Transverse colon (tissue), 4 donors: ENCODE measurements at regions not wholly inside any gene's neighbourhood (a gene's known extent, or its start where the extent isn't known, plus 50 kb on each side); places are given as distances from the start of the nearest gene placed in this dataset.

Source experiments
- DNase-seq: peaks from one replicate; pipeline ENCODE4 v3.0.0-alpha.2; 2019
- H3K27ac ChIP-seq, 4 donors: fragments of 200-600 bp; sonication (generic); 2 replicates each; pipeline ENCODE4 v1.5.1; 2016 to 2018; ENCODE audit warnings: inconsistent platforms in 4 of 4
- H3K27me3 ChIP-seq: fragments of 200-600 bp; sonication (generic); 2 replicates; pipeline ENCODE4 v1.5.1; 2017; ENCODE audit warnings: inconsistent platforms
- H3K36me3 ChIP-seq, 4 donors: fragments of 200-600 bp; sonication (generic); 2 replicates each; pipeline ENCODE4 v1.5.1; 2017 to 2019; ENCODE audit warnings: inconsistent platforms in 4 of 4
- H3K4me1 ChIP-seq, 4 donors: fragments of 200-600 bp; sonication (generic); 2 replicates each; pipeline ENCODE4 v1.5.1; 2017 to 2020; ENCODE audit warnings: inconsistent platforms in 4 of 4
- H3K4me3 ChIP-seq, 4 donors: fragments of 200-600 bp; sonication (generic); 1 replicate in 1 of 4; 2 replicates in 3 of 4; pipeline versions ENCODE4 v1.5.1 to v1.6.1; 2017 to 2019; ENCODE audit warnings: inconsistent platforms in 4 of 4
- H3K9me3 ChIP-seq, 2 donors: fragments of 200-600 bp; sonication (generic); 2 replicates each; pipeline ENCODE4 v1.5.1; 2017 to 2019; ENCODE audit warnings: inconsistent platforms in 2 of 2
- EP300 ChIP-seq: sonication (generic); formaldehyde crosslinking; IDR thresholded peaks from one replicate; pipeline ENCODE4 v1.6.1; 2017; ENCODE audit warnings: antibody characterized with exemption, low read depth
- POLR2A ChIP-seq: fragments of 450-650 bp; IDR thresholded peaks from one replicate; pipeline ENCODE4 v1.6.1; 2016; ENCODE audit warnings: antibody characterized with exemption, mild to moderate bottlenecking, moderate library complexity
- POLR2AphosphoS5 ChIP-seq, 3 donors: sonication (generic); formaldehyde crosslinking; IDR thresholded peaks; one replicate each; pipeline ENCODE4 v1.6.1; 2016; ENCODE audit warnings: antibody characterized with exemption in 3 of 3
- WGBS, 2 donors: methylation state at CpG; one replicate each; pipeline ENCODE4 v1.1.5; 2018; ENCODE audit warnings: low coverage in 1 of 2; 5-methylcytosine and 5-hydroxymethylcytosine counted together
- in situ Hi-C, 4 donors: fragments of 200-750 bp; cut with MboI; loops; one replicate each; pipeline versions ENCODE4 v1.15.0 to v1.15.1; 2017; ENCODE audit warnings: low sequenced_read_pairs in 3 of 4, low pct_ligation_motif_present in 1 of 4, low pct_unique_long_range_greater_than_20kb in 1 of 4
- intact Hi-C: fragments of 100-400 bp; cut with DNase I; formaldehyde crosslinking; loops from one replicate; pipeline ENCODE4 v1.15.1; 2023; ENCODE audit warnings: low total_unique reads
- TF ChIP-seq, protein P1 (sequence below), 5 experiments: fragments of 200-600 bp in 3 of 5; fragments of 450-650 bp in 2 of 5; sonication (generic) in 3 of 5; IDR thresholded peaks; 1 replicate in 2 of 5; 2 replicates in 3 of 5; pipeline ENCODE4 v1.5.1; 2016 to 2017; ENCODE audit warnings: antibody characterized with exemption in 5 of 5, inconsistent platforms in 3 of 5, mild to moderate bottlenecking in 2 of 5, moderate library complexity in 1 of 5

DNA sequence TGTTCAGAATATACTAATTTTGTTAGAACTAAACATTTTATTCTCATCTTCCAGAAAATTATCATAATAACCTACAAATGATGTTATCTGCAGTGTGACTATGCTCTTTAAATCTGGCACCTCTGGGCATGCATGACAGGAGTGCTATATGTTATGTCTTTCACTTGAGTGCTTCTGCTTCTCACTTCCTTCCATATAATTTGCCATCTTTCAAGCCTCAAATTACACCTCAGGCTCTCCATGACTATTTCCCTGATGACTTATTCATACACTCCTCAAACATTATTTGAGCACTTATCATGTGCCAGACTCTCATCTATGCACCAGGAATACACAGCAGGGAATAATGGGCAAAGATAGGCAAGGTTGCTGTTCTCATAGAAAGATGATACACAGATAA lies 219.3 kb upstream of the POU2AF2 start:
- TF ChIP-seq POLR2AphosphoS5 (IDR thresholded peaks at IDR 0.05) (no peak), EP300 (no peak), POLR2A (no peak)
- TF ChIP-seq, protein P1, sequence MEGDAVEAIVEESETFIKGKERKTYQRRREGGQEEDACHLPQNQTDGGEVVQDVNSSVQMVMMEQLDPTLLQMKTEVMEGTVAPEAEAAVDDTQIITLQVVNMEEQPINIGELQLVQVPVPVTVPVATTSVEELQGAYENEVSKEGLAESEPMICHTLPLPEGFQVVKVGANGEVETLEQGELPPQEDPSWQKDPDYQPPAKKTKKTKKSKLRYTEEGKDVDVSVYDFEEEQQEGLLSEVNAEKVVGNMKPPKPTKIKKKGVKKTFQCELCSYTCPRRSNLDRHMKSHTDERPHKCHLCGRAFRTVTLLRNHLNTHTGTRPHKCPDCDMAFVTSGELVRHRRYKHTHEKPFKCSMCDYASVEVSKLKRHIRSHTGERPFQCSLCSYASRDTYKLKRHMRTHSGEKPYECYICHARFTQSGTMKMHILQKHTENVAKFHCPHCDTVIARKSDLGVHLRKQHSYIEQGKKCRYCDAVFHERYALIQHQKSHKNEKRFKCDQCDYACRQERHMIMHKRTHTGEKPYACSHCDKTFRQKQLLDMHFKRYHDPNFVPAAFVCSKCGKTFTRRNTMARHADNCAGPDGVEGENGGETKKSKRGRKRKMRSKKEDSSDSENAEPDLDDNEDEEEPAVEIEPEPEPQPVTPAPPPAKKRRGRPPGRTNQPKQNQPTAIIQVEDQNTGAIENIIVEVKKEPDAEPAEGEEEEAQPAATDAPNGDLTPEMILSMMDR (IDR thresholded peaks at IDR 0.05), result no peak
- H3K27me3 ChIP-seq, result no peaks in the 10 kb centered on the region
- H3K27ac ChIP-seq, result no peak overlapping the region
- in situ Hi-C loops, result no loop called here
- H3K9me3 ChIP-seq, result peaks cover 0 to 8% of the 10 kb centered on the region in 2 donors
- H3K4me3 ChIP-seq, result no peak overlapping the region
- DNase-seq, result no peak
- no peaks in the 10 kb centered on the region for H3K36me3 ChIP-seq
- intact Hi-C loops, result no loop called here
- H3K4me1 ChIP-seq, result no peaks in the 10 kb centered on the region

DNA sequence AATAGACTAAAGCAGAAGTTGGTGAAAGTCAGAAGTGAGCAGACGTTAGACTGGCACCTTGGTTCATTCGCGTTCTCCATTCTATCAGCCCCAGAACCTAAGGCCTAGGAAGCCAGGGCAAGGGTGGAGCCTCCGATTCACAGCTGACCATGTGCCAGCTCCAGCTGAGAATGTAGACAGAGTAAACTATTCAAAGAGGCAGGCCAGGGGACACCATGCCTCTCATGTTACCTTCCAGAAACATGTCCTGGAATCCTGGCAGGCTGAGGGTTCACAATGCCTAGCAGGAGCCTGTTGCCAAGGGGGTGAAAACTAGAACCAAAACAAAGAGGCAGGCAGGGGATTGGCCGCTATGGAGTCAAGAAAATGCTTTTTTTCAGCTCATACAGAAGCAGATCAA lies 224.4 kb upstream of the POU2AF2 start:
- H3K9me3 ChIP-seq, result no peaks in the 10 kb centered on the region
- DNase-seq, result no peak
- WGBS, 2 donors, result 84% methylated on average over 5 of the region's 5 CpGs; no CpG with 5 or more reads in 1 of the 2 donors
- TF ChIP-seq EP300 (no peak), POLR2A (no peak), POLR2AphosphoS5 (IDR thresholded peaks at IDR 0.05) (no peak)
- TF ChIP-seq, protein P1 (IDR thresholded peaks at IDR 0.05), result no peak
- no peak overlapping the region for H3K4me3 ChIP-seq
- H3K27ac ChIP-seq, result no peak overlapping the region
- no peaks in the 10 kb centered on the region for H3K36me3 ChIP-seq
- in situ Hi-C loops, result no loop called here
- H3K27me3 ChIP-seq, result no peaks in the 10 kb centered on the region
- intact Hi-C loops, result no loop called here
- no peaks in the 10 kb centered on the region for H3K4me1 ChIP-seq

DNA sequence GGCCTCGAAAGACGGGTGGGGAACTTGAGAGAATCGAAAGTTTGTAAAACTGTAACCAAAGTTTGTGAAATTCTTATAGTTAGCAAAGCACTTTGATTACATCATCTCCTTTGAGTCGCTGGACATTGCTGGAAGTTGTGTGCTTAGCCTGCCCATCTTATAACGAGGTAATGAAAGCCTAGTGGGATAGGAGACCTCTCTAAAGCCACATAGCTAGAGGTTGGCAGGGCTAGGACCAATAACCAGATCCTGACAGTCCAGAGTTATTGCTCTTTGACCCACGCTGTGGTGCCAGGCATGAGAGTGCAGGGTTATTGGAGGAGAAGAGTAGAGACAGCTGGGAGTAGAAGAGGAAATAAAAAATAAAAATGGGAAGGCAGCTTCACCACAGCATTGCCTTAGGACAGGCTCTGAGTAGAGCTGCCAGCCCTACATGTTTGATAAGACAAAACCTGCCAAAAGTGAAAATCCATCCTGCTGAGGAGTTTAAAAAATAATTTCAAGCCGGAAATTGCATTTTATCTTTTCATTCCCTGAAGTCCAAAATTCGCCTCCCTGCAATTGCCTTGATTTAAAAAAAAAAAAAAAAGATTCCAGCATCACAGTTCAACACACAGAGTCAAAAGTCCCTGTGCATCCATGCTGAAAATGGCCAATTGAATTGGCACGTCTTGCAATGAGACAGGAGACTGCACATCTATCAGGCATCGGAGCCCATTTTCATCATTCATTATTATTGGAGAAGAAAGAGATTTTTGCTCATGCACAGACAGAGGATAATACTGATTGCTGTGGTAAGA lies 225.5 kb upstream of the POU2AF2 start:
- TF ChIP-seq POLR2AphosphoS5 (IDR thresholded peaks at IDR 0.05), result no peak
- no peak for TF ChIP-seq EP300
- TF ChIP-seq POLR2A, result no peak
- TF ChIP-seq, protein P1 (IDR thresholded peaks at IDR 0.05), result no peak
- no peaks in the 10 kb centered on the region for H3K36me3 ChIP-seq
- no peaks in the 10 kb centered on the region for H3K9me3 ChIP-seq
- H3K27me3 ChIP-seq, result no peaks in the 10 kb centered on the region
- no peak for DNase-seq
- H3K27ac ChIP-seq, result peak overlapping the region in 3 of 4 donors; percentile 4 to 41 (median 17)
- no peaks in the 10 kb centered on the region for H3K4me1 ChIP-seq
- intact Hi-C loops, result no loop called here
- 62 to 63% methylated on average over 10 of the region's 10 CpGs for WGBS, 2 donors
- in situ Hi-C loops, result no loop called here
- H3K4me3 ChIP-seq, result no peak overlapping the region

DNA sequence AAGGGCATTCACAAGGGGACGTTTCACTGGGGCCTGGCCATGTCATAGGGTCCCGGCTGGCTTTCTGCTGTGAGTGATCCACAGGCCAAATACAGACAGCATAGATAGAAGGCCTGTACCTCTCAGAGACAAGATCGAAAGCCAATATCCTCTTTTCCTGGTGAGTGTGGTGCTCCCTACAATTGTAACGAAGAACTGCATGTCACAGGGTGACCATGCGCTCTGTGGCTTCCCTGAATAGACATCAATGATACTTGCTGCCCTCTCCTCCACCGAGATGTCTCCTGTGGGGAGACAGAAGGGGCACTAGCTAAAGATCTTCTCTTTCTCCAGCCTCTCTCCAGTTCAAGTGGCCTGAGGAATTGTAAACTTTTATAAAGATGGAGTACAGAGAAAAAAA lies 226.1 kb upstream of the POU2AF2 start:
- H3K27ac ChIP-seq, result peak overlapping the region in 2 of 4 donors; percentile 17 to 41
- no peaks in the 10 kb centered on the region for H3K4me1 ChIP-seq
- 0 to 39% methylated on average over 1 to 6 of the region's 6 CpGs for WGBS, 2 donors
- H3K36me3 ChIP-seq, result no peaks in the 10 kb centered on the region
- in situ Hi-C loops (no loop called here), intact Hi-C loops (no loop called here)
- no peaks in the 10 kb centered on the region for H3K9me3 ChIP-seq
- DNase-seq, result no peak
- H3K4me3 ChIP-seq, result no peak overlapping the region
- no peaks in the 10 kb centered on the region for H3K27me3 ChIP-seq
- no peak for TF ChIP-seq POLR2A
- no peak for TF ChIP-seq EP300
- TF ChIP-seq, protein P1 (IDR thresholded peaks at IDR 0.05), result no peak
- no peak for TF ChIP-seq POLR2AphosphoS5 (IDR thresholded peaks at IDR 0.05)
